ENCODE measurements at regions not wholly inside any gene's neighbourhood (a gene's known extent, or its start where the extent isn't known, plus 50 kb on each side); places are given as distances from the start of the nearest gene placed in this dataset.

- TF ChIP-seq EZH2 (optimal IDR thresholded peaks at IDR 0.05; ENCODE audit: low read depth, low read length), result no peak
- TF ChIP-seq CTCF (IDR thresholded peaks at IDR 0.05; ENCODE audit: low read length), result peak; percentile 94
- TF ChIP-seq EZH2phosphoT487 (IDR thresholded peaks at IDR 0.05; ENCODE audit: low read length), result no peak
These were observed 560.7 kb downstream of the HTR1A start for GRCh38 chr5:63401436-63402046.
